CD4-positive, alpha-beta T cell treated with Interleukin-17A for 1 hour (primary cell): ENCODE measurements at regions not wholly inside any gene's neighbourhood (a gene's known extent, or its start where the extent isn't known, plus 50 kb on each side); places are given as distances from the start of the nearest gene placed in this dataset.
"Not testable (repeated sequence)": the region's sequence is repeated elsewhere in the genome, so short reads cannot be mapped to it uniquely, and the experiment has no call there.

ENCODE experiments used
- DNase-seq: peaks from one replicate; pipeline ENCODE4 v3.0.0-alpha.2; 2020

GRCh38 chr18:33853187-33853586, 275.2 kb downstream of the ASXL3 start:
- no peak for DNase-seq

GRCh38 chr18:33851546-33852078, 273.6 kb downstream of the ASXL3 start:
- no peak for DNase-seq

GRCh38 chr18:33849731-33850130, 271.7 kb downstream of the ASXL3 start:
- DNase-seq: no peak

- no peak for DNase-seq
Observed at GRCh38 chr18:33844232-33844631, 266.2 kb downstream of the ASXL3 start.

- no peak for DNase-seq
Observed at GRCh38 chr18:33841221-33841967, 263.4 kb downstream of the ASXL3 start.

- no peak for DNase-seq
Observed at GRCh38 chr18:33840212-33840593, 262.2 kb downstream of the ASXL3 start.

GRCh38 chr18:33839452-33840211, 261.6 kb downstream of the ASXL3 start:
- DNase-seq: no peak

GRCh38 chr18:33838054-33838453, 260.0 kb downstream of the ASXL3 start:
- DNase-seq: no peak

GRCh38 chr18:33837191-33837590, 259.2 kb downstream of the ASXL3 start:
- no peak for DNase-seq

GRCh38 chr18:33836564-33836963, 258.5 kb downstream of the ASXL3 start:
- DNase-seq: no peak

- DNase-seq: no peak
Observed at GRCh38 chr18:33835419-33835818, 257.4 kb downstream of the ASXL3 start.

GRCh38 chr18:33833842-33834241, 255.8 kb downstream of the ASXL3 start:
- no peak for DNase-seq

- no peak for DNase-seq
Observed at GRCh38 chr18:33831424-33831823, 253.4 kb downstream of the ASXL3 start.

- DNase-seq: no peak
Observed at GRCh38 chr18:33830213-33830612, 252.2 kb downstream of the ASXL3 start.

- no peak for DNase-seq
Observed at GRCh38 chr18:33828949-33829348, 250.9 kb downstream of the ASXL3 start.

GRCh38 chr18:33826151-33826550, 248.1 kb downstream of the ASXL3 start:
- no peak for DNase-seq

- no peak for DNase-seq
Observed at GRCh38 chr18:33821503-33821902, 243.5 kb downstream of the ASXL3 start.

GRCh38 chr18:33820517-33821371, 242.7 kb downstream of the ASXL3 start:
- no peak for DNase-seq

GRCh38 chr18:33819692-33820343, 241.8 kb downstream of the ASXL3 start:
- not testable (repeated sequence) for DNase-seq

- DNase-seq: no peak
Observed at GRCh38 chr18:33818145-33818544, 240.1 kb downstream of the ASXL3 start.

- no peak for DNase-seq
Observed at GRCh38 chr18:33817096-33817495, 239.1 kb downstream of the ASXL3 start.

GRCh38 chr18:33814546-33814945, 236.5 kb downstream of the ASXL3 start:
- DNase-seq: no peak

- no peak for DNase-seq
Observed at GRCh38 chr18:33812186-33812585, 234.2 kb downstream of the ASXL3 start.
